ENCODE measurements at regions not wholly inside any gene's neighbourhood (a gene's known extent, or its start where the extent isn't known, plus 50 kb on each side); places are given as distances from the start of the nearest gene placed in this dataset.

DNA sequence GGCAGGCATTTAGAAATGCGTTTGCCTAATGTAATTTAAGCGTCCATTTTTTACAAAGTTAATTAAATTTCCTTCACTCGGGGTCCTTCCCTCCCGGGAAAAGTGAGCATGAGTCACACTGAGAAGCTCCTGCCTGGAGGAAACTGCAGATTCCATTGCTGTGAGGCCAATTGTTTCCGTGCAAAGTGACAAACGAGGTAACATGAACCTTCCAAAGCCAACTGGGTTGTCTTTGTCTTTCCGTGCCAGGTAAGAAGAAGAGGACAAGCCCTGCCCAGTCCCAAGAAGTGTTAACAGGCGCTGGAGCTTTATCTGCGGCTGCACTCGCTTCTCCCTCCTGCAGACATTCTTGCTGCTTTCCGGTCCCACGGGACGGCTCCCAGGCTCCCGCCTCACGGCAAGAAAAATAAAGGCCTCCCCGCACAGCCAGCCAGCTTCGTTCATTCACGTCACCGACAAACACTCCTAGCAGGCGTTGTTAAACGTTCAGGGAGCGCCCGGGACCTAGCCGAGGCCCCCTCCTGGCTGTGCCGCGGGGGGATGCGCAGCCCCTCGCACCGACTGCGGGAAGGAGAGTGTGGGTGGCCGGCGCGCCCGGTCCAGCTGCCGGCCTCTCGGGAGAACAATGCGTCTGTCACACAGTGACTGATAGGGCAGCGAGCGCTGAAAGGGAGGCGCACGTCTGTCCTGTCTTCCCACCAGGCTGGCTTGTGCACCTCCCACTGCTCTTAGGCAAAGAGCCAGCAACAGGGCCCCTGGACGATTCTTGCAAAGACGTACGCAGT lies 61.5 kb upstream of the HDDC2 start:
- no peaks in the 10 kb centered on the region for H3K27me3 ChIP-seq
- H3K36me3 ChIP-seq = no peaks in the 10 kb centered on the region
- TF ChIP-seq POLR2AphosphoS5 (IDR thresholded peaks at IDR 0.05; ENCODE audit: insufficient read depth in 1 of 2, low read depth in 1 of 2) (peak in 1 of 2 donors; percentile 50), POLR2A (IDR thresholded peaks at IDR 0.05) (no peak)
- peak overlapping the region; percentile 65 for H3K27ac ChIP-seq
- H3K9me3 ChIP-seq = no peaks in the 10 kb centered on the region
- intact Hi-C loops (cut with DNase I) = no loop called here
- no peak for DNase-seq (ENCODE audit: extremely low spot score in 2 of 2)
- peaks cover 30% of the 10 kb centered on the region for H3K4me1 ChIP-seq
- peak overlapping the region; percentile 43 to 52 for H3K4me3 ChIP-seq

GRCh38 chr6:125363824-125364165 lies 62.0 kb upstream of the HDDC2 start:
- intact Hi-C loops (cut with DNase I) = no loop called here
- peak overlapping the region; percentile 43 to 52 for H3K4me3 ChIP-seq
- peaks cover 30% of the 10 kb centered on the region for H3K4me1 ChIP-seq
- H3K27me3 ChIP-seq = no peaks in the 10 kb centered on the region
- no peaks in the 10 kb centered on the region for H3K9me3 ChIP-seq
- H3K27ac ChIP-seq = peak overlapping the region; percentile 65
- no peak for TF ChIP-seq POLR2A (IDR thresholded peaks at IDR 0.05)
- no peak for TF ChIP-seq CTCF (IDR thresholded peaks at IDR 0.05)
- no peak for TF ChIP-seq POLR2AphosphoS5 (IDR thresholded peaks at IDR 0.05; ENCODE audit: insufficient read depth in 1 of 2, low read depth in 1 of 2)
- no peak for DNase-seq (ENCODE audit: extremely low spot score in 2 of 2)
- no peaks in the 10 kb centered on the region for H3K36me3 ChIP-seq

- intact Hi-C loops (cut with DNase I) = no loop called here
- TF ChIP-seq CTCF (IDR thresholded peaks at IDR 0.05) (no peak), POLR2A (IDR thresholded peaks at IDR 0.05) (no peak), POLR2AphosphoS5 (IDR thresholded peaks at IDR 0.05; ENCODE audit: insufficient read depth in 1 of 2, low read depth in 1 of 2) (no peak)
- Histone ChIP-seq H3K36me3 (no peaks in the 10 kb centered on the region), H3K27ac (peak overlapping the region; percentile 65), H3K9me3 (no peaks in the 10 kb centered on the region), H3K4me3 (no peak overlapping the region), H3K4me1 (peaks cover 30% of the 10 kb centered on the region), H3K27me3 (no peaks in the 10 kb centered on the region)
- DNase-seq (ENCODE audit: extremely low spot score in 2 of 2) = no peak
These were observed 63.5 kb upstream of the HDDC2 start for GRCh38 chr6:125365230-125365629.

DNA sequence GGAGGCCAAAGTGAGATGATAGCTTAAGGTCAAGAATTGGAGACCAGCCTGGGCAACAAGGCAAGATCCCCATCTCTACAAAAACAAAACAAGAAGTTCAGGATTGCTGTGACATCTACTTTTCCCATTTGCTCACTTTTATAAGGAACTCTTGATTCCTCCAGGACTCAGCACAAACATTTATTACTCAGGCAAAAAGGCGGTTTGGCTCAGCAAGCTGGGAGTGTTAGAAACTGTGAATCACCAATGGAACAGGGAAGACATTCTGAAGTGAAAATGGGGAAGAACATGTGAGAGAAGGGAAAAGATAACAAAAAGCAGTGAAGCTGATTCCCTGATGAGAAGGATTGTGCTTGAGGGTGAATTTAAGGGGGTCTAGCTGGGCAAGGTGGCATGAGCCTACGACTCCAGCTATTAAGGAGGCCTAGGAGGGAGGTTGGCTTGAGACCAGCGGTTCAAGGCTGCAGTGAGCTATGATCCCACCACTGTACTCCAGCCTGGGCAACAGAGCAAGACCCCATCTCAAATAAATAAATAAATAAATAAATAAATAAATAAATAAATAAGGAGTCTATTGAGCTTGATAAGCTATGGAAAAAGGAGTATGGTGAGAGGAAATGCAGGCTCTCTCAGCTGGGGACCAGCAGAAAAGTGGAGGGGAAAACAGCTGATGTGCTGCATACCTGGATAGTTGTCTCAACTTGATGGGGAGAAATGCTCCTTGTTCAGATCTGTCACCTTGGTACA lies 65.4 kb upstream of the HDDC2 start:
- no peaks in the 10 kb centered on the region for H3K9me3 ChIP-seq
- H3K36me3 ChIP-seq = no peaks in the 10 kb centered on the region
- peak overlapping the region; percentile 61 for H3K27ac ChIP-seq
- H3K27me3 ChIP-seq = no peaks in the 10 kb centered on the region
- no peak overlapping the region for H3K4me3 ChIP-seq
- DNase-seq (ENCODE audit: extremely low spot score in 2 of 2) = no peak
- TF ChIP-seq POLR2A (IDR thresholded peaks at IDR 0.05) (no peak), CTCF (IDR thresholded peaks at IDR 0.05) (no peak), POLR2AphosphoS5 (IDR thresholded peaks at IDR 0.05; ENCODE audit: insufficient read depth in 1 of 2, low read depth in 1 of 2) (no peak)
- intact Hi-C loops (cut with DNase I) = no loop called here
- H3K4me1 ChIP-seq = peaks cover 30% of the 10 kb centered on the region

GRCh38 chr6:125370343-125370742 lies 68.6 kb upstream of the HDDC2 start:
- H3K4me1 ChIP-seq = peaks cover 6% of the 10 kb centered on the region
- no peak for DNase-seq (ENCODE audit: extremely low spot score in 2 of 2)
- TF ChIP-seq CTCF (IDR thresholded peaks at IDR 0.05) (no peak), POLR2AphosphoS5 (IDR thresholded peaks at IDR 0.05; ENCODE audit: insufficient read depth in 1 of 2, low read depth in 1 of 2) (no peak), POLR2A (IDR thresholded peaks at IDR 0.05) (no peak)
- intact Hi-C loops (cut with DNase I) = no loop called here
- H3K9me3 ChIP-seq = no peaks in the 10 kb centered on the region
- no peak overlapping the region for H3K4me3 ChIP-seq
- H3K27me3 ChIP-seq = no peaks in the 10 kb centered on the region
- H3K27ac ChIP-seq = no peak overlapping the region
- no peaks in the 10 kb centered on the region for H3K36me3 ChIP-seq

Data from vagina (tissue), 2 donors.